NCI-H2171 treated with DMSO at 0.1 percent for 48 hours (cell line): ENCODE measurements at regions not wholly inside any gene's neighbourhood (a gene's known extent, or its start where the extent isn't known, plus 50 kb on each side); places are given as distances from the start of the nearest gene placed in this dataset.

Source experiments
- DNase-seq: peaks from one replicate; lab custom pipeline; 2025; lab: John Stamatoyannopoulos, UW

DNA sequence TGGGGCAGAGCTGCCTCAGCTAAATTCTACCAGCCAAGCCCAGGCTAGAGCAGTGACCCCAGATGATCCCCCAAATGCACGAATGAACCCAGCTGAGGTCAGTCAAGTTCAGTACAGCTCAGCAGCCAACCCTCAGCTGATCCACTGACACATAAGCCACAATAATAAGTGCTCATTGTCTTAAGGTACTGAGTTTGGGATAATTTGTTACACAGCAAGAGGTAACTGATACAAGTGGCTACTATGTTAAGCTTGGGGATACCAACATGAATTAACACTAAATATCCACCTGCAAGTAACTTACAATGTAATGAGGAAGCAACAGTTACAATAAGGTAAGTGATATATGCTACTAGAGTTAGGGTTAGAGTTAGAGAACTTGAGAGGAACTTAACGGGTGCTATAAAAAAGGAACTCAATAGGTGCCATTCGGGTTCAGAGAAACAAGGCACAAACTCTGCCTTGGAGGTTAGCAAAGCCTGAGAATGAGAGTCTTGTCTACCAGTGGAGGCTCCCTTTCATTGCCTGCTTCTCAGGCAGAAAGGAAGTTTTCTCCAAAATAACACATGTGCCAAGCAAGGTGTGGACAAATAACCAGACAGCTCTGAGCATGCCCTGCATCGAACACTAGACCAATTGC is 189.4 kb downstream of the ARL4C start:
- DNase-seq, result no peak

DNA sequence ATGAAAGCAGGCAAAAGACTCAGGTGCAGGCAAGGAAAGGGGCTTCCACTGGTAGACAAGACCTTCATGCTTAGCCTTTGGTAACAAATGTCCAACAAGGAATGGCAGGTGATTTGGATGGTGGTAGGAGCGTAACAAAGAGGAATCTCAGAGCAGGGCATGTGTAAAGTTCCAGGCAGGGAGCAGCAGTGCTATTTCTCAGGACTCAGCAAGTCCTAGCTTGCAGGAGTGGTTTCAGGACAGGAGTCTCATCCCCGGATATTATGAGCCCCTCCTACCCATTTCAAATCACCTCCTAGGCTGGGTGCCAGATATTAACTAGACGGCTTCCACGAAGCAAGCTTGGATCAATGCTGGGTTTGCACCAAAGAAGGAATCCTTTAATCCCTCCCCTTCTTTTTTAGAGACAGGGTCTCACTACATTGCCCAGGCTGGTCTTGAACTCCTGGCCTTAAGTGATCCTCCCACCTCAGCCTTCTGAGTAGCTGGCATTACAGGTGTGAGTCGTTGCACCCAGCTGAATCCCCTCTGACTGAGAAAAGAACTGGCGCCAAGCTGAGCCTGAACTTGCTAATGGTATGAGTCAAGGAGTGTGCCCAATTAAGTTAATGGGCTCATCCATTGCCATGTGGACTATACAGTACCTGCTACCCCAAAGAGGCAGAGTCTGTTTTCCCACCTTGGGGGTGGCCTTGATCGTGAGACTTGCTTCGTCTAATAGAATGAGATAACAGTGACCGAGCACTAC is 190.3 kb downstream of the ARL4C start:
- DNase-seq, result no peak

- no peak for DNase-seq
Observed at GRCh38 chr2:234305846-234306245, 191.0 kb downstream of the ARL4C start.

- DNase-seq, result peak; percentile 21
Observed at GRCh38 chr2:234304950-234305349, 191.9 kb downstream of the ARL4C start.

DNA sequence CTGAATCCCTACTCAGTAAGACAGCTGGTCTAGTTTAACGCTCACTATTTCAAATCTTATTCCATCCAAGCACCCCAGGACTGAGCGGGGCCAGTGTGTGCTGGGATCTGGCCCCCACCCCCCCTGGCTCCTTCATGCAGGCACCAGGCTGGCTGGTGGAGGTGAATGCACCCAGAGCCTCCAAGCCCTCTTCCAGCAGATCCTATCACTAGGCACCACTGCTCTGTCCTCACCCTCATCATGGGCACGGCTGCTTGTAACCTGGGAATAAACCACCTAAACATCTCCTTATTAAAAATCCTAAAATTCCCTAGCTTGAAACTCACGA is 194.3 kb downstream of the ARL4C start:
- DNase-seq, result no peak

DNA sequence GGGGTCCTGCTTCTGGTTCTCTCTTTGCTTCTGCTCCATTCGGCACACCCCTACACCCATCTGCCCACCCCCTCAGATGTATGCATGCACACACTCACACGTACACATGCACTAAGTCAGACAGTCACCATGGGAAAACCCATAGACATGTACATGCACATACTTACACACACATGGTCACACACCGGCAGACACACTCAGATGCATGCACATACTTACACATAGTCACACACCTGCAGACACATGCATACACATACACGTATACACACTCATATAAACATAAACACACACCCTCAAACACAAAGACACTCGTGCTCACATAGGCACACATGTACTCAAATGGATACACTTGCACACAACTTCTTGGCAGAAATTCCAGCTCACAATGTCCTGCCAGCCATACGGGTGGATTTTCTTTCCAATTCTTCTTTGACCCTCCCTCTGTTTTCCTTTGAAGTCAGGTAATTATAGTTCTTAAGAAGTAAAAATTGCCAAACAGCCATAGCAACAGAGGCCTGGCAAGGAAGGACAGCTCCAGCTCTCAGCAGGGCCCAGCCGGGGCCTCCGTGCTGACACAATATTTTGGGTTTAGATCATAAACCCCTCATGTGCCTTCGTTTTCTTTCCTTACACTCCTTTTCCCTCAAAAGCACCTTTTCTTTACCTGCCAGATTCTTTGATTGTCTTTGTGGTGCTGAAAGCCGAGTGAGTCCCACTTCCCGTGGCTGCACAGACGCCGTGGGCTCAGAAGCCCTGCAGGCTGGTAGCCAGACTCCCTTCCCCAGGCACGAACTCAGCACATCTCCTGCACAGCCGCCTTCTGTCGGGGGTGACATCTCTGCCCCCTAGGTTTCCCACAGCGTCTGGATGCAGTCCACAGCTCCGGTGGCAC is 195.7 kb downstream of the ARL4C start:
- DNase-seq, result no peak

- no peak for DNase-seq
Observed at GRCh38 chr2:234300391-234300925, 196.4 kb downstream of the ARL4C start.

DNA sequence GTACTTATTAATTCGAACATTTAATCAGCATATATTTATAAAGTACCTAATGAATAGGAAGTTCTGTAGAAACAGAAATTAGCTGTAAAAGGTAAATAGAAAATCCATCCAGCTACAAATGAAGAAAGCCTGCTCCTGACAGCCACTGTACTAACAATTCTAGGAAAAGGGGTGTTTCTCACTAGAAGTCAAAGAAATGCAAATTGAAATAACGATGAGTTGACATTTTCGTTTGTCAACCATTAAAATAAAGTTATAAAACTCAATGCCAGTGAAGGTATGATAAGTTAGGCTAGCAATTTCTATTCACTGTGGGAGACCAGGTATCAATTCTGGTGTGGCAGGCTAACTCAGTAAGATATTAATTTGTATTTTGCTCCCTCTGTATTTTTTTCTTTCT is 198.0 kb downstream of the ARL4C start:
- DNase-seq, result no peak

GRCh38 chr2:234296991-234297390 is 199.9 kb downstream of the ARL4C start:
- no peak for DNase-seq

- DNase-seq, result no peak
Observed at GRCh38 chr2:234293973-234294372, 202.9 kb downstream of the ARL4C start.

DNA sequence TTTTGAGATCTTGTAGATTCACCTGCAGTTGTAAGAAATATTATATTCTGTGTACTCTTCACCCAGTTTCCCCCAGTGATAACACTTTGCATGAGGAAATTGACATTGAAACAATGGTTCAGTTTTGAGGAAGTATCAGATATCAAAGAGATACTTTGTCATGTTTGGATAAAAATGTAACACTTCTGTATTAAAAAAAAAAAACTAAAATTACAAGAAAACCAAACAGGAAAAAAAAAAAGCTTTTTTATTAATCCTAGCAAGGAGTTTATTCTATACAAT is 204.0 kb downstream of the ARL4C start:
- no peak for DNase-seq

GRCh38 chr2:234292205-234292961 is 204.5 kb downstream of the ARL4C start:
- DNase-seq, result no peak

DNA sequence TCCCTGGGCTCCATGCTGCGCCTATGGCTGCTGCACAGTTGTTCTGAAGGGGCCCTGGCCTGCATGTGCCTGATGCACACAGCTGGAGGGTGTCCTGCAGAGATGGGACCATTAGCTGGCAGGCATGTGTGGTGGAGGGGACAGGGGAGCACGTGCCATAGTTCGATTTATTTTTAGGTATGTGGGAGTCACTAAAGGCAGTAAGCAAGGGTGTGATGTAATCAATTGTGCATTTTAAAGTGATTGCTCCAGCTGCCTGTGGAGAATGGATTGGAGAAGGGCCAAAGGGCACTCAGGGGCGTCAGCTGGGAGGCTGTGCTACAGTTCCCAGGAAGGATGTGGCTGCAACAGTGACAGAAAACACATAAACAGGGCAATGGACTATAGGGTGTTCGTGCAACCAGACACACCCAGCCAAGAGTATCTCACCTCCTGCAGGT is 205.1 kb downstream of the ARL4C start:
- peak; percentile 18 for DNase-seq

GRCh38 chr2:234290671-234291070 is 206.2 kb downstream of the ARL4C start:
- no peak for DNase-seq

- DNase-seq, result no peak
Observed at GRCh38 chr2:234289834-234290590, 206.9 kb downstream of the ARL4C start.

- DNase-seq, result peak; percentile 17
Observed at GRCh38 chr2:234288974-234289455, 207.9 kb downstream of the ARL4C start.

DNA sequence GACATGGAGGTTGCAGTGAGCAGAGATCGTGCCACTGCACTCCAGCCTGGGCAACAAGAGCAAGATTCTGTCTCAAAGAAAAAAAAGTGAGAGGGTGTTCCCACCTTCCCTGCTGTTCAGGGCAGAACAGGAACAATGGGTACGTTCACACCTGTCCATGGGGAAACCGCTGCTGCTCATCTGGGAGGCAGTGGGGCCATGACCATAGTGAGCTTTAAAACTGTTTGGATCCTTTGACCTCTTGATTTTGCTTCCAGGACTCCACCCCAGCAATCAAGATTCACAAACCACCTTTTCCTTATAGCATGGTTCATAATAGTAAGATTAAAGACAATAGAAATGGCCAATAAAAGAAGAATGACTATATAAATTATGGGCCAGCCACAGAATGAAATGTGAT is 209.2 kb downstream of the ARL4C start:
- no peak for DNase-seq

- no peak for DNase-seq
Observed at GRCh38 chr2:234286956-234287355, 209.9 kb downstream of the ARL4C start.

- DNase-seq, result no peak
Observed at GRCh38 chr2:234286118-234286598, 210.7 kb downstream of the ARL4C start.

GRCh38 chr2:234285541-234285940 is 211.3 kb downstream of the ARL4C start:
- DNase-seq, result no peak

- no peak for DNase-seq
Observed at GRCh38 chr2:234279637-234280036, 217.2 kb downstream of the ARL4C start.
